ENCODE measurements at regions not wholly inside any gene's neighbourhood (a gene's known extent, or its start where the extent isn't known, plus 50 kb on each side); places are given as distances from the start of the nearest gene placed in this dataset.
A peak's percentile ranks its signal among the peaks of the same experiment; 100 is the strongest.
"Not testable (repeated sequence)": the region's sequence is repeated elsewhere in the genome, so short reads cannot be mapped to it uniquely, and the experiment has no call there.

DNA sequence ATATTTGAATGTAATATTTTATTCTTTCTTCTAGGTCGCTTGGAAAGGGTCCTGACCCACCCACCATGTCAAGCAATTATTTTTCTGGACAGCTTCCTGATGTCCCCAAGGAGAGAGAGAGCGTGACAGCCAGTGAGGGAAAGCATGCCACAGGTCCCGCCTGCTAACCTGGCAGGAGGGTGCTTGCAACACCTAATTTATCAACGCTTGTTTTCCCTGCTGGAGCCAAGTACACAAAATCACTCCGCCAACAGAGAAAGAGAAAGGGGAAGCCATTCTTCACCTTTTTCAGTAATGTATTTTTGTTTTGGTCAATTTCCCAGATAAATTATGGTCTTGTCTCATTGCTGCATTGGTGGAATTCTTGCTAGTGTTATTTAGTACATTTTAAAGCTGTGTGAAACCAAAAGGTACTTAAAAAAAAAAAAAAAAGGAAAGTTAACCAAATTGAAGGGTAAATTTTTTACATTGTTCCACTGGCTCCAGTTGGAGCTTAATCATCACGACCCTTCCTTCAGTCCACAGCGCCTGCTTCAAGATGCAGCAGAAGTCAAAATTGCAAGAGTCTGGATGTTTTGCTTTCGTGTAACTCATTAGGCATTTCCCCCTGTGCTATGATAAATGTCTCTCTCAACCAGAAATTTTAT lies 88.5 kb upstream of the COPS8 start:
- no peak for DNase-seq (ENCODE audit: low spot score)
- in situ Hi-C loops (cut with HindIII; ENCODE audit: low sequenced_read_pairs) = no loop called here

DNA sequence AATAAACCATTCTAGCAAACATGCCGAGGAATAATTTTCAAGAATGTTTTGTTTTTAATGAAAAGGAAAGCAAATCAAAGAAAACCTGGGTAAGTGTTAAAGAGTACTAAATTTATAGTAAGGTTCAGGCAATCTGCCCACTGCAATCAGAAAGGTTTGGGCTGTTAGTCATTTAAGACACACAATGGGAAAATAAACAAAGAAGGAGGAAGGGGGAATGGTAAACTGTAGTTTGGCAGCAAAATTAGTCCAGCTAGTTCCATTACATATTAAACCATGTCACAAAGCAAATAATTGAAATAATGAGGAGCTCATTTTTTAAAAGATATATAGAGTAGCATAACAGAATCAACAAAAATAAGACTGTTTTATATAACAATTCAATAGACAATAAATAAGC lies 87.5 kb upstream of the COPS8 start:
- no peak for DNase-seq (ENCODE audit: low spot score)
- in situ Hi-C loops (cut with HindIII; ENCODE audit: low sequenced_read_pairs) = no loop called here

- no peak for DNase-seq (ENCODE audit: low spot score)
- in situ Hi-C loops (cut with HindIII; ENCODE audit: low sequenced_read_pairs) = no loop called here
Observed at GRCh38 chr2:236998758-236999157, 86.9 kb upstream of the COPS8 start.

- in situ Hi-C loops (cut with HindIII; ENCODE audit: low sequenced_read_pairs) = no loop called here
- DNase-seq (ENCODE audit: low spot score) = no peak
Observed at GRCh38 chr2:237000481-237000880, 85.2 kb upstream of the COPS8 start.

- DNase-seq (ENCODE audit: low spot score); in situ Hi-C loops (cut with HindIII; ENCODE audit: low sequenced_read_pairs): not testable (repeated sequence)
Observed at GRCh38 chr2:237005341-237005740, 80.3 kb upstream of the COPS8 start.

- no peak for DNase-seq (ENCODE audit: low spot score)
- in situ Hi-C loops (cut with HindIII; ENCODE audit: low sequenced_read_pairs) = no loop called here
Observed at GRCh38 chr2:237011206-237011795, 74.4 kb upstream of the COPS8 start.

GRCh38 chr2:237012004-237012403 lies 73.7 kb upstream of the COPS8 start:
- no peak for DNase-seq (ENCODE audit: low spot score)
- in situ Hi-C loops (cut with HindIII; ENCODE audit: low sequenced_read_pairs) = no loop called here

DNA sequence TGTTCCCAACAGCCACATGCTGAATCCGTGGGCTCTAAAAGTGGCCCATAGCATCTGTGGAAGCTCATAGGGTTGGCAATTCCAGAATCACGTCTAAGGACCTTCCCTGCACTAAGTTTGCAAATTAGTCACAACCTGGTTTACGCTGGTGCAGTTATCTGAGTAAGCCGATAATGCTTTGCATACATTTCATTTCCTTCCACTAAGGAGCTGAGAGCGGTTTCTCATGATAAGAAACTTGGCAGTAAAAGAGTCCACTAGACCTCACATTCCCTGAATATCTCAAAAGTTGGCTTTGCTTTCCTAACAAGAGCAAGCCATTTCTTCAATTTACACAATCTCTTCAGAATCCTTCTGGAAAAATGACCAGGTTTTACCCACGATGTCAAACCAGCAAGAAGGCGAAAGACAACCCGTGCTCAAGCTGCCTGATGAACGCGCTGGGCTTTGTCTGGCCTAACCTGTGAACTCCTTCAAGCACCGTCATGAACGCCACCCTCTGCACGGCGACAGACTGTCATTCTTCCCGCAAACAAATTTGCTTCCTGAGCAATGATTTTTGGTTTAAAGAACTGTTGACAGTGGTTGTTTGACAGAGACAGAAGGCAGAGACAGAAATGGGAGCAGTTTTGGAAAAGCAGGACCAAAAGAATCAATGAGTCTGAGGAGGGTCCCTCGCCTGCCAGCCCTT lies 73.0 kb upstream of the COPS8 start:
- no peak for DNase-seq (ENCODE audit: low spot score)
- in situ Hi-C loops (cut with HindIII; ENCODE audit: low sequenced_read_pairs) = no loop called here

GRCh38 chr2:237016121-237016915 lies 69.4 kb upstream of the COPS8 start:
- in situ Hi-C loops (cut with HindIII; ENCODE audit: low sequenced_read_pairs) = no loop called here
- DNase-seq (ENCODE audit: low spot score) = no peak

GRCh38 chr2:237020090-237020489 lies 65.6 kb upstream of the COPS8 start:
- no peak for DNase-seq (ENCODE audit: low spot score)
- in situ Hi-C loops (cut with HindIII; ENCODE audit: low sequenced_read_pairs) = no loop called here

GRCh38 chr2:237022533-237022932 lies 63.2 kb upstream of the COPS8 start:
- no peak for DNase-seq (ENCODE audit: low spot score)
- in situ Hi-C loops (cut with HindIII; ENCODE audit: low sequenced_read_pairs) = no loop called here

DNA sequence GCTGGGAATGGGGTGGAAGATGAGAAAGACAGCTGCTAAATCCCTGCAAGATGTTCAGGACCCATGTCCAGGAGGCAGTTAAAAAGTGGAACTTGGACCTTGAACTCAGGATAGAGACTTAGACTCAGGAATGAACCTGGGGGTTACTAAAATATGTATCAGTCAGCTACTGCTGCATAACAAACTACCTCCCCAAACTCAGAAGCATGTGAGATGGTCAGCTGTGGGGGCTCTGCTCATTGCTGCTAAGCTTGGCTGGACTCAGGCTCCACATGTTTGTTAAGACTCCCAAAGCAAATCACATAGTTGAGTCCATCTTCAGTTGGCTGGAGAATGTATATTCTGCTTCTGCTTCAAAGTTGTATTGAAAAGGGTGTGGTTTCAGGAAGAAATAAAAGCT lies 61.4 kb upstream of the COPS8 start:
- no peak for DNase-seq (ENCODE audit: low spot score)
- in situ Hi-C loops (cut with HindIII; ENCODE audit: low sequenced_read_pairs) = no loop called here

DNA sequence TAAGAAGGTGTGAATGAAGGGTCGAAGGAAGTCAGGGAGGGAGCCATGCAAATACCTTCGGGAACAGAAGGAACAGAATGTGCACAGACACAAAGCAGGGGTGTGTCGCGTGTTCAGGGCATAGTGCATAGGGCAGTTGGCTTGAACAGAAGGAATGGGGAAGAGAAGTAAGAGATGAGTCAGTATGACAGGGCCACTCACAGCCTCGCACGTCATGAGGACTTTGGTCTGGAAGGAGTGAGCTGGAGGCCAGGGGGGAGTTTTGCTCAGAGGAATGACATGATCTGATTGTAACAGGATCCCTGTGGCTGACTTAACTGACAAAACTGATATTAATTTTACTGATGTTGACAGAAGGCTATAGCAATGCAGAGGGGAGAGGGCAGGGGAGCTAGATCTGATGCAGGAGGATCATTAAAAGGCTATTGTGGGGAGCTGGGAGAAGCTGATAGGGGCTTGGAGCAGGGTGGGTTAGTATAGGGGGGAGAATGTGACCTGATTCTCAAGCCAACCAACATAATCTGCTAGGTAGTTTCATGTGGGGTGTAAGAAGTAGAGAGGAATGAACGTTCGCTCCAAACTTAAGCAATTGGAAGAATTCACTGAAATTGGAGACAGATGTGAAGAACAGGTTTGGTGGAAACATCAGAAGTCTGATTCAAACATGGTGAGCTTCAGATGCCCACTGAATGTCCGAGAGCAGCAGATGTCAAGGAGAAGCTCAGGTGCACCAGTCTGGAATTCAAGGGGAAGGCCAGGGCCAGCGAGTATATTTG lies 60.4 kb upstream of the COPS8 start:
- DNase-seq (ENCODE audit: low spot score) = no peak
- in situ Hi-C loops (cut with HindIII; ENCODE audit: low sequenced_read_pairs) = no loop called here

GRCh38 chr2:237026981-237027711 lies 58.5 kb upstream of the COPS8 start:
- DNase-seq (ENCODE audit: low spot score) = peak; percentile 77
- in situ Hi-C loops (cut with HindIII; ENCODE audit: low sequenced_read_pairs) = no loop called here

DNA sequence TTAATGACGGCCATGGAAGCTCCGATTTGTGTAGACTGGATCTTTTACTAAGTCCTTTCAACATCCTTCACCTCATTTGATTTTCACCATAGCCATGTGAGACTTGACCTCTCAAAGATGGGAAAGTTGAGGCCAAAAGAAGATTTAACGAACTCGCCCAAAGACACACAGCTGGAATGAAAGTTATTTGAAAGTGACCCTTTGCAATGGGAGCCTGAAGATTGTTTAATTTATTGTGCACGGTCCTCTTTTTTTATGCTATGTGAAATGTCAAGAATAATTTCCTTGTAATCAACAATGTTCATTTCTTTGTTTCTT lies 58.0 kb upstream of the COPS8 start:
- in situ Hi-C loops (cut with HindIII; ENCODE audit: low sequenced_read_pairs) = no loop called here
- no peak for DNase-seq (ENCODE audit: low spot score)

DNA sequence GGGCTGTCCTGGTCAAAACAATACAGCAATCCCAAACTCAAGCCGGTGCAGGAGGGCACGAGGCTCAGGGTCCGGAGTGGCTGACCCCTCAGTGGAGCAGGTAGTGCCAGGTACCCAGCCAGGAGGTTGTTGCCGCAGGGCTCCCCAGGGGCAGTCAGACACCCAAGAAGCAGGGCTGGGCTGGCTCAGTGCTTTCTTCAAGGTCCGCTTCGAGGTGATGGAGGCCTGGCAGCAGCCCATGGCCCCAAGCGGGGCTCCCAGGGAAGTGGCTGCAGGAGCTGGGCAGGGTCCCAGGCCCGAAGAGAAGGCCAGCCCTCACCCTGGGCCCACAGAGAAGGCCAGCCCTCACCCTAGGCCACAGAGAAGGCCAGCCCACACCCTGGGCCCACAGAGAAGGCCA lies 55.3 kb upstream of the COPS8 start:
- in situ Hi-C loops (cut with HindIII; ENCODE audit: low sequenced_read_pairs) = no loop called here
- no peak for DNase-seq (ENCODE audit: low spot score)

DNA sequence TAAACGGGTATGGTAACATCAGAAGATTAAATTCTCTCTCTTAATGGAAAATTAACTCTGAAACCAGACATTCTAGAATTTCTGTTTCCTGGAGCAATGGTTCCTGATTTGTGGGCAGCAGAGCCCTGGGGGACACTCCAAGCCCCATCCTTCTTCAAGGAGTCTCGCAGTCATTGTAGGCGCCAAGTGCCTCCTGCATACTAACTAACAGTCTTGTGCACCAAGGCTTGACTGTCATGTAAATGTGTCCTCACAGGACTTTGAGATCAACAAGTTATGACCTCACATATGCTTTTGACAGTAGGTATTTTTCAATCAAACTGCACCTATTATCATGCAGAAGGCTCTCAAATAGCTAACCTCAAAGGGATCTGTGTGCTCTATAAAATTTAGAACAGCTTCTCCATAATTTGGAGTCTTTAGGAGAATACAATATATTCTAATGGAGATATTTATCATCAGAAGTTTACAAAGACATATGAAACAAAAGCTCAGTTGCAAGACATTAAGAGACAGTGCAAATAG lies 52.1 kb upstream of the COPS8 start:
- in situ Hi-C loops (cut with HindIII; ENCODE audit: low sequenced_read_pairs) = no loop called here
- no peak for DNase-seq (ENCODE audit: low spot score)

DNA sequence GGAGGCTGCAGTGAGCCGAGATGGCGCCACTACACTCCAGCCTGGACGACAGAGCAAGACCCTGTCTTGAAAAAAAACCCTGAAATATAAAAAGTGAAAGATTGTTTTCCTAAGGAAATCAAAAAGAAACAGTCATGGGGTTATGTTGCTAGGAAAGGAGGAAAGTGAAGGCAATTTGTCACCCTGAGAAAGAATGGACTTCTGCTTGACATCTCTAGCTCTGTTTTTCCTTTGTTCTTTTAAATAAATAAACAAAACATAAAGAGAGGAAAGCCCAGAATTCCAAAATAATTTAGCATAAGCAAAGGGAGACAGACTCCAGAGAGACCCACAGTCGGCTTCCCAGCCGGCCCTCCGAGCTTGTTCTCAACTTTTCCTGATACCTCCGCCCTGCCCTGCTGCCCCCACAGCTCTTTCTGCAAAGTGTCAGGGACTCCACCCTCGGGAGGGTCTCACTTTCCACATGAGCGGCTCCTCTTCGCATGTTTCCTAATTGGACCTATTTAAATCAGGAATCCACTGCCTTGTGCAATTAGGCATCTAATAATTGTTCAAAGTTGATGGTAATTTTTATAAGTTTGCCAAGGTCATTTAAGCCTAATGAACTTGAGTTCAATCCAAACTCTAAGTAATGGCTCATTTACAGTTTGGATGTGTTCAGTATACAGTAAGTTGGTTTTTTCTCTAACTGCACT lies 49.8 kb upstream of the COPS8 start:
- in situ Hi-C loops (cut with HindIII; ENCODE audit: low sequenced_read_pairs) = no loop called here
- DNase-seq (ENCODE audit: low spot score) = no peak

Measured in G401 (cell line).